NOMO-1 treated with DMSO at 0.1 percent for 48 hours (cell line): ENCODE measurements at regions not wholly inside any gene's neighbourhood (a gene's known extent, or its start where the extent isn't known, plus 50 kb on each side); places are given as distances from the start of the nearest gene placed in this dataset.

Experiments used
- DNase-seq: peaks from one replicate; lab custom pipeline; 2025; ENCODE audit not compliant: unreplicated experiment; lab: John Stamatoyannopoulos, UW

DNA sequence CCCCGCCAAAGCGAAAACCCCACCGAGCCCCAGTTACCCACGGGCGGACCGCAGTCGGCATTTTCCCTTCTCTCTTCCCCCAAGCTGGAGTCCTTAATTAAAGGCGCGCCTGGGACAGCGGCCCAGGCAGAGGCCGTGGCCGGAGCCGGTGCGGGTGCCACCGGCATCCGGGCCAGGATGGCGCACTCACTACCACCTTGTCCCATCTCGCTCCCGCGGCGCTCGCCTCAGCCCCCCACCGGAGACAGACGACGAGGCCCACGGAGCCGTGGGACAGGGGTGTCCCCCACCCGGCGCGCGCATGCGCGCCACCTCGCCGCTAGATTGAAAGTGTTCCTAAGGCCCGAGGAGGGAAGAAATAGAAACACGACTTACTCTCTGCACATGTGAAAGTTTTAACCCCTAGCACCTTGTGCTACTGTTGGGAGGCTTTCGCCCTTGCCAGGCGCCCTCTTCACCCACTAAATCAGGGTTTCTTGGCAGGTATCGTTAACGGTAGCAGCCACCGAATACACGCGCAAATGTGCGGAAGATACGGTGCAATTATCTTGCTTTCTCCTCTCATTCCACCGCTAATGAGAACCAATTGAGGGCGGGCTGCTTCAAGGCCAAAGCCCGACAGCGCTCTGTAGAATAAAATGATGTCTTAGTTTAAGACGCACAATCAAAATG, 64.3 kb upstream of the CCDC160 start:
- DNase-seq = no peak

DNA sequence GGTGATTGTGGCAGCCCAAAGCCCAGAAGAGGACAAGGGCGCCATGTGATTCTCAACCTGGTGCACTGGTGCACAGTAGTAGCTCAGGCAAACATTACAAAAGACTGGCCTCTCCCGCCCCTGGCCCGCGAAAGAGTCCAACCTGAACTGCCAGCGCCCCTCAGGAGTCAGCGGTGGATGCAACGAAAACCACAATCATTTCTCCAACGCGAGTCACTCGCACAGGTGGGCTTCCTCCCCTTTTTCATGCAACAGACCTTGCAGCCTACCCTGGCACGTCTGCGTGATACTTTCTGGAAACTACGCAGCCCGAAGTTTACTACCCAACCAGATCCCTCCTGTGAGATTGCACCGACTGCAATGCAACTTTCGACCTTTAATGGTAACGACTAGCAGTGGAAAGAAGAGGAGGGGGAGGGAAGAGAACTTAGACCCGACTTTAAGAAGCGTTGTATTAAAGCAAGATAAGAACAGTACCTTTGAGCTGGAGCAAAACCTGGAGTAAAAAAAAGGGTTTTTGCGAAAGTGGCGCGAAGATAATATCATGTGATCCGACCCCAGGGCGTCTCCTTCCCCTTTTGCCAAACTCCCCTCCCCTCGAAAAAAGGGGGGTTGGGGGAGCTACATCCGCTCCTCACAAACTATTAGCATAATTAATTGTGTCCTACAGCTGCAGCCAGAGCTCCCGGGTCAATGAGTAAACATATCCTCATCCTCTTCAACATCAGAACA, 63.3 kb upstream of the CCDC160 start:
- DNase-seq = no peak

DNA sequence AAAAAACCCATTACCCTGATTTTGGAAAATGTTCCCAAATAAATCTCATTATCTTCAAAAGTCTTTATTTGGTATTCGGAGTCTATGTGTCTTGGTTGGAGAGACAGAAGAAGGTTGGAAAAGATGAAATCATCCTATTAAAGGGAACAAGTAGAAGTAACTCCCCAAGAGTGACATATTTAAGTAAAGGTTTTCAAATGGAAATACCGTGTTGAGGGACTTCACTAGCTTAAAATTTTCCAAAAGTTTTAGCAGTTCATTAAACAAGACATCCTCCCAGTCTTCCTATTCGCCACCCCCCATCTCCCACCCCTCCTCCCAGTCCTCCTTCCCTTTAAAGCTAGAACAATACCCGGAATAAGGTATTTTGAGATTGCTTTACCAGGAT, 62.7 kb upstream of the CCDC160 start:
- DNase-seq = no peak

DNA sequence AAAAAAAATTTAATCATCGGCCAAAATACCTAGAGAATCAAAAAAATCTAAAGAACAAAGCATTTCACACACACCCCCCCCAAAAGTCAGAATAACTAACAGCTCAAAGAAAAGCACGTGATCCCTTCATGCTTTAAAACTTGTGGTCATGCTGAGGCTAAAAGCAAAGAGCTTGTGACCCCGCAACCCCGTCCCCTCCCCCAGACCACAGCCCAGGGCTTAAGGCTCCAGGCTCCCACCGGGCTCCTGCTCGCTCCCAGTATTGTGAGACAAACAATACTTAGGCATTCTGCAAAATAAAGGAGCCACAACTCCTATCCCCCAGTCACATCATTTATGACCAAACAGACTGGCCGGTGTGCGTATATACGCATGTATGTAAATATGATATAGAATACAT, 62.1 kb upstream of the CCDC160 start:
- DNase-seq = no peak

DNA sequence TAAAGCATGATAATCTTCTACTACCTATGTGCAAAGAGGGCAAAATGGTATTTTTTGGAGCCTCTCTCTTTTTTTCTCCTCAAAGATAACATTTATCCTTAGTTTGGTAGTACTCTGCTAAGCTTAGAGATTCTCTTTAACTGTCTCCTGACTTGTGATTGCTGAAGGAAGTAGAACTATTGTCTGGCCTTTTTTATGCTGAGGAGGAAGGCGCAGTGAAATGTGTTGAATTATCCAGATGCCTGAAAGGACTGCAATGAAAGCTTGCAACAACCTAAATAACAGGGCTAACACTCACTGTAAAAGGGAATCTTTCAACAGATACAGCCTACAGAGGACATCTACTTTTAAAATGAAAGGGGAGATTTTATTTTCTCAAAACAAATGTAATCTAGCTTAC, 59.5 kb upstream of the CCDC160 start:
- DNase-seq = no peak

DNA sequence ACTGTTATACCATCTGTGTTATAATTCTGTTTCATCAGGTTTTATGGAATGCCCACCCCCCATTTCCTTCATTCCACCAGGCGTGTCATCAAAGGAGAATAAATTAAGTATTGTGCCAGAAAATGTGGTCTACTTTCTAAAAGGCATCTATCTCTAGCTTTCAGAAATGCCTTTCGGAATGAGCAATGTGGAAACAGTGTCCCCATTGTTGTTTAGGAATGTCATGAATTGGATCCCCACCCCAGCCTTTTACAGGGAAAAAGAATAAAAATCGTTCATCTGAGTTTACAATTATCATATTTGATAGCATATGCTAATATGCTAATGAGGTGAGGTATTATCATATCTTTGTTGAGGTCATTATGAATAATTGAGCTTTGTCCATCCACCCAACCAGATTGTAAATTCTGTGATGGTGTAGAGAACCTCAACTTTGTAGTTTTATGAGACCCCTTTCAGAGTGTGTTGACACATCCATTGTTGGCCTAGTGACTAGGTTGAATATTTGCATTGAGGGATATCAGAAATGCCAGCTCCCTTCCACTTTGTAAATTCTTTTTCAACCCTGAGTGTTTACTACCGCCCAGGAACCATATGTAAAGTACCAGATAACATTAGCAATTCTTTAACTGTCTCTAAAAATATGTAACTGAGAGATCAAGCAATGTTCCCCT, 56.2 kb upstream of the CCDC160 start:
- DNase-seq = no peak

DNA sequence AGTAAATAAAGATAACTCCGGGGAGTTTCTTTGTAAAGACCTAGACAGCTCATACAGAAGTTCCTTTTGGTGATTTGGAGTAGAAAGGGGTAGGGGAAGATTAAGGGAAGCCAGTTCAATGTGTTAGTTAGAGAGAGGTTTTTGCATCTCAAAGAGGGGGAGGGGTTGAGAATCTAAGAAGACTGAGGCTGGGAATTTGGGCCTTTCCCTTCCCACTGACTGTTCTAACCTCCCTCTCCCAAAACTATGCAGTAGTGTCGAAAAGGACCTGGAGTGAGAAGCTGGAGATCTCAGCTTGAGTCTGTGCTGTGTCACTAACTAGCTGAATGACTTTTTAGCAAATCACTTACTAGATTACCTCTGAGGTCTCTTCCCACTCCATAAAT, 55.7 kb upstream of the CCDC160 start:
- no peak for DNase-seq

DNA sequence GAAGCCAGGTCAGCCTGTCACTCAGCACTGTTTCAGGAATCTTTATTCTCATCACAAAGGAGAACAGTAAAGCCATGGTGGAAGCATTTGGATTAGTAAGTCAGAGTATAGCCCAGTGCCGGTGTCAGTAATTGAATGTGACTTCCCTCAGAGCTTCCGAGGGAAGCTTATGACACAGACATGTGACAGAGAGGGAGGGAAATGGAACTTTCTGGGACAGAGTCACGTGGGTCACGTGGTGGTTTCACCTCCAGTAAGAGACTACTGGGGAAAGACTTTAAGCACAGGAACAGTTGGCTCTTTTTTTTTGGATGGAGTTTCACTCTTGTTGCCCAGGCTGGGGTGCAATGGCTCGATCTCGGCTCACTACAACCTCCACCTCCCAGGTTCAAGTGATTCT, 53.3 kb upstream of the CCDC160 start:
- DNase-seq = no peak

DNA sequence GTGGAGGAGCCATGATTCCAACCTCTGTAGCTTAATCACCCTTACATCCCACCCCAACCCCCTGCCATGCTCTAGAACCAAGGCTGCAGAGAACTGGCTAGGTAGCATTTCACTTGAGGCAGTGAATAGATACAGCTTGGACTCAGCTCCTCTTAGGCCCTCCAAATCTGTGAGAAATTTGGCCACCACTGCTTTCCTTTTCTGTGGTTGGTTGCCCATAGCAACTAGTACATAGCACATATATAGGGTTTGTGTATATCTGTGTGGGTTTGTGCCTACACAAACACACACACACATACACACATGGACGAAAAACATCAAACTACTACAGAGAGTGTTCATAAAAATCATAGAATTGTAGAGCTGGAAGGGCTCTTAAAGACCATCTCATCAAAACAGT, 52.0 kb upstream of the CCDC160 start:
- DNase-seq = no peak

DNA sequence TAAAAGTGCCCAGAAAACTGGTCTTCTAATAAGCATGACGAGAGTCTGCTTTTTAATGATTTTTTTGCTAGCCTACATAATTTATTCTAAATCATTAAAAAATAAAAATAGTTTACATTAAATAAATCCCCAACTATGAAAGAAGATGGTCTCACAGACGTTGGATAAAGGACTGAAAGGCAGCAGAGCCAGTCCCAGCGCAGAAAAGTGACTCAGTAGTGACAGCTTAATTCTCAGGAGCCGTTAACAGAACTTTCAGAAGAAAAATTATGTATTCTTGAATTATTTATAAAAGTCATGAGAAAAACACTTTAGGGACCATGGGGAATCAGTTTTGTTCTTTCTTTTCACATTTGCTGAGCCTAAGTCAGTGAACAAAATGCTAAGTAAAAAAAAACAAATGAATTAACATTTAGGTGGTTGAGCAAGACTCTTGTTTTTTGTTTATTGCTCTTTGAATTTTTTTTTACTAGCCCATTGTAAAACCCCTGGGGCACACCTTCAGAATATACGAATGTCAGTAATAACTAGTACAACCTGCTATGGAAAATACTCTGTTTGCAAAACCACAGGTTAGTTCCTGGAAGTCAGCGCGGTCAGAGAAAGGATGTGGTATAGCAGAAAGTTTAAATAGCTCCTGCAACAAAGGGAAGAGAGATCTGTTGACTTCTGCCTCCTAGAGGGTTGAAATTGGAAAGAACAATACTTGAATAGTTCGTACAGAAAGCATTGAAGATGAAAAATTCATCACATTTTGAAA, 50.4 kb upstream of the CCDC160 start:
- peak; percentile 56 for DNase-seq
